ENCODE measurements at regions not wholly inside any gene's neighbourhood (a gene's known extent, or its start where the extent isn't known, plus 50 kb on each side); places are given as distances from the start of the nearest gene placed in this dataset.

- TF ChIP-seq CTCF (IDR thresholded peaks at IDR 0.05) (no peak), POLR2A (IDR thresholded peaks at IDR 0.05) (no peak)
These were observed 196.0 kb downstream of the MELK start for GRCh38 chr9:36768677-36769076.

Data from esophagus squamous epithelium (tissue), 4 donors.